ENCODE measurements at regions not wholly inside any gene's neighbourhood (a gene's known extent, or its start where the extent isn't known, plus 50 kb on each side); places are given as distances from the start of the nearest gene placed in this dataset.
"Not testable (repeated sequence)": the region's sequence is repeated elsewhere in the genome, so short reads cannot be mapped to it uniquely, and the experiment has no call there.

GRCh38 chr4:62431513-62432231 is 1231.5 kb downstream of the ADGRL3 start:
- not testable (repeated sequence) for H3K4me3 Mint-ChIP-seq
- CTCF ChIA-PET, result interaction anchor here (1.0 kb wide), 1 partner anchor 1090 kb away, joined by 3 read pairs; no protein-coding TSS in a partner anchor

GRCh38 chr4:62429297-62429696 is 1229.2 kb downstream of the ADGRL3 start:
- Mint-ChIP-seq H3K9me3 (peaks cover 8% of the 10 kb centered on the region), H3K27ac (no peak overlapping the region), H3K36me3 (ENCODE audit: low read depth) (no peaks in the 10 kb centered on the region), H3K27me3 (no peaks in the 10 kb centered on the region), H3K4me3 (no peak overlapping the region), H3K4me1 (no peaks in the 10 kb centered on the region)
- no peak for DNase-seq
- CTCF ChIA-PET, result no interaction called here
- POLR2A ChIA-PET, result no interaction called here

More at GRCh38 chr4:62431513-62432231, 1231.5 kb downstream of the ADGRL3 start:
- POLR2A ChIA-PET; H3K36me3 Mint-ChIP-seq (ENCODE audit: low read depth); H3K4me1 Mint-ChIP-seq; H3K27me3 Mint-ChIP-seq; H3K27ac Mint-ChIP-seq; DNase-seq: not testable (repeated sequence)
- peaks cover 20% of the 10 kb centered on the region for H3K9me3 Mint-ChIP-seq

DNA sequence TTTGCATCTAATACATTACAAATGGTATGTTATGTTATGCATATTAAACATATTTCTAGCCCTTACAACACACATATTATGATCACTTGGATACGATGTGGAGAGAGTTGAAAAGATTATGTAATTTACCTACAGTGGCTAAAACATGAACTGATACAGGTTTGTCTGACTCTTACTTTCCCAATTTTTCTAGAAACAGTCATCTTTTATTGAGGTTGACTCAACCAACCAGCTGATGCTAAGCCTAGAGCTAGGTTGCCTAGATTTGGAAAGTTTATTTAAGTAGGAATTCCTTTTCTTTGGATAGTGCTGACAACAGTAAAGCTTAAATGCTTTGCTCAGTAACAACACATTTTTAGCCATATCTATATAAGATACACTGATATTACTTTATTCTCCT is 1215.1 kb downstream of the ADGRL3 start:
- ChIA-PET CTCF (no interaction called here), POLR2A (no interaction called here)
- no peak overlapping the region for H3K4me3 Mint-ChIP-seq
- H3K27me3 Mint-ChIP-seq, result no peaks in the 10 kb centered on the region
- H3K9me3 Mint-ChIP-seq, result peaks cover 9% of the 10 kb centered on the region
- no peaks in the 10 kb centered on the region for H3K4me1 Mint-ChIP-seq
- no peak for DNase-seq
- no peaks in the 10 kb centered on the region for H3K36me3 Mint-ChIP-seq (ENCODE audit: low read depth)
- no peak overlapping the region for H3K27ac Mint-ChIP-seq

DNA sequence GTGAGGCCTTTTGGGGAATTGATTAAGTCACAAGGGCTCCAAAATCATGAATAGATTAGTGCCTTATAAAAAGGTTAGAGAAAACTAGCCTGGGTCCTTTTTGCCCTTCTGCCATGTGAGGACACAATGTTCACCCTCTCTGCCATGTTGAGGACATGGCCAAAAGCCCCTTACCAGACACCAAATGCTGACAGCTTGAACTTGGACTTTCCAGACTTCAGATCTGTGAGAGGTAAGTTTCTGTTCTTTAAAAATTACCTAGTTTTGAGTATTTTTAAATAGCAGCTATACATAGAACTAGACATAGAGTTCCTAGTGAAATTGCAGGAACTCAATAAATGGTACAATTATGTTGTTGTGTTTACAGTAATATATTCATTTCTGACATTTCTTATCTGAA is 1214.4 kb downstream of the ADGRL3 start:
- ChIA-PET CTCF (no interaction called here), POLR2A (no interaction called here)
- no peaks in the 10 kb centered on the region for H3K4me1 Mint-ChIP-seq
- H3K27me3 Mint-ChIP-seq, result no peaks in the 10 kb centered on the region
- peaks cover 7% of the 10 kb centered on the region for H3K9me3 Mint-ChIP-seq
- no peak for DNase-seq
- H3K36me3 Mint-ChIP-seq (ENCODE audit: low read depth), result no peaks in the 10 kb centered on the region
- H3K27ac Mint-ChIP-seq, result no peak overlapping the region
- H3K4me3 Mint-ChIP-seq, result no peak overlapping the region

- no peaks in the 10 kb centered on the region for H3K27me3 Mint-ChIP-seq
- ChIA-PET POLR2A (no interaction called here), CTCF (no interaction called here)
- H3K4me3 Mint-ChIP-seq, result no peak overlapping the region
- no peaks in the 10 kb centered on the region for H3K36me3 Mint-ChIP-seq (ENCODE audit: low read depth)
- H3K27ac Mint-ChIP-seq, result no peak overlapping the region
- peaks cover 3% of the 10 kb centered on the region for H3K9me3 Mint-ChIP-seq
- no peaks in the 10 kb centered on the region for H3K4me1 Mint-ChIP-seq
- DNase-seq, result no peak
Measured at GRCh38 chr4:62410371-62411003, 1210.4 kb downstream of the ADGRL3 start.

DNA sequence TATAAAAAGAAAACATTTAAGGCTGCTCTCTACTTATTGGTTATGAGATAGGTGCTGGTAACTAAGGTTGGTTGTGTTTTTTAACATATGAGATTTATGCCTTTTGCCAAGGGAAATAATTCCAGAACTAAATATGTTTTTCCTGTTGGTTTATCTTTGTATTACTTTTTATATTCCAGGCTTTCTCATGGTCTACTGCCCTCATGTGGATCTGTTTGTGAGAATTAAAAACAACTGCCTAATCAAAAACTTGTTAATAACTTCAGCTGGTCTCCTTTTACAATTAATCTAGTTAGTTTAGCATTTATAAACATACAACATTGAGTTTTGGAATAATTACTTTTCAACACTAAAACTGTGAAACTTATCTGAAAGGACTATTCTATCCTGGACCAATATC is 1208.3 kb downstream of the ADGRL3 start:
- POLR2A ChIA-PET, result no interaction called here
- H3K9me3 Mint-ChIP-seq, result peaks cover 3% of the 10 kb centered on the region
- no peak overlapping the region for H3K27ac Mint-ChIP-seq
- H3K4me3 Mint-ChIP-seq, result no peak overlapping the region
- CTCF ChIA-PET, result no interaction called here
- no peaks in the 10 kb centered on the region for H3K27me3 Mint-ChIP-seq
- H3K4me1 Mint-ChIP-seq, result no peaks in the 10 kb centered on the region
- DNase-seq, result no peak
- H3K36me3 Mint-ChIP-seq (ENCODE audit: low read depth), result no peaks in the 10 kb centered on the region

DNA sequence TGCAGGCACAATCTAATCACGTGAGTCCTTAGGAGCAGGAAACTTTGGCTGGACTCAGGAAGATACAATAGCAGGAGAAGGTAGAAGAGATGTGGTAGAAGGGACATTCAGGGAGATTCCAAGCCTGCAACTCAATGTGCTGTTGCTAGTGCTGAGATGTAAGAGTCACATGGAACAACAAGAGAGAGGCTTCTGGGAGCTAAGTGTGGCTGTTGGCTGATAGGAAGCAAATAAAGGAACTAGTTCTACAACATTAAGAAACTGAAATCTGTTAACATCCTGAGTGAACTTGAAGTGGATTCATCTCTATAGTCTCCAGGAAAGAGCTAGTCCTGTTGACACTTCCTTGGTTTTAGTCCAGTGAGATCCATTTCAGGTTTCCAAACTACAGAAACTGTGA is 1207.4 kb downstream of the ADGRL3 start:
- Mint-ChIP-seq H3K27me3 (no peaks in the 10 kb centered on the region), H3K36me3 (ENCODE audit: low read depth) (no peaks in the 10 kb centered on the region), H3K4me1 (no peaks in the 10 kb centered on the region), H3K4me3 (no peak overlapping the region), H3K9me3 (peaks cover 3% of the 10 kb centered on the region), H3K27ac (no peak overlapping the region)
- POLR2A ChIA-PET, result no interaction called here
- DNase-seq, result no peak
- CTCF ChIA-PET, result no interaction called here

DNA sequence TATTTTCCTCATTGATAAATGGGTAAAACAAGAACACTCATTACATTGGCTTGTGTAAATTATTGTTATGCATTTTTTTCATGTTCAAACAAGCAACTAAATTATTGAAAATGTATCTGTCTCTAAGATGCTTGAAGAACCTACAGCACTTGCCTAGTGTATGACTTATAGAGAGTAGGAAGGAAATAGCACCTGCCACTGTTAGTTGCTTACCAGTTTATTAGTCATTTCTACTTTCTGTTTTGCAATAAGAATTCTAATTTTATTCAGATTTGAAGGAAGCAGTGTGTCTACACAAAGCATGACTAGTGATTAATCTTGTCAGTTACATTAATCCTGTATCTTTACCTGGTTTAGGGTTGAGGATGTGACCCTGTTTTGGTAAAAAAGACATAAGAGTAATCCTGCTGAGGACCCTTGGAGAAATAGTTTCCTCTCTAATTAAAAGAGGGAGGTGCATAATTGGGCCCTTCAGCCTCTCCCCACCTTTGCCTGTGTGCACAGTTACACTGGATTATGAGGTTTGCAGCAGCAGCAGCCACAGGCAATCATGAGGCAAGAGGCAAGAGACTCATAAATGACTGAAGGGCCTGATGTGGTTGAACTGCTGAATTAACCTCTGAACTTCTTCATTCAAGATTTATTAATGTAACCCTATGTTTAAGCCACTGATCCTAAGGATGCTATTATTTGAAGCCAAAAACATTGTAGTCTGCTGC is 1202.1 kb downstream of the ADGRL3 start:
- ChIA-PET POLR2A (no interaction called here), CTCF (no interaction called here)
- Mint-ChIP-seq H3K36me3 (ENCODE audit: low read depth) (no peaks in the 10 kb centered on the region), H3K9me3 (peaks cover 3% of the 10 kb centered on the region), H3K27me3 (no peaks in the 10 kb centered on the region), H3K4me3 (no peak overlapping the region), H3K4me1 (no peaks in the 10 kb centered on the region), H3K27ac (no peak overlapping the region)
- DNase-seq, result no peak

- H3K4me3 Mint-ChIP-seq, result no peak overlapping the region
- H3K9me3 Mint-ChIP-seq, result no peaks in the 10 kb centered on the region
- no peaks in the 10 kb centered on the region for H3K27me3 Mint-ChIP-seq
- no peak overlapping the region for H3K27ac Mint-ChIP-seq
- H3K36me3 Mint-ChIP-seq (ENCODE audit: low read depth), result no peaks in the 10 kb centered on the region
- no peaks in the 10 kb centered on the region for H3K4me1 Mint-ChIP-seq
- ChIA-PET CTCF (no interaction called here), POLR2A (no interaction called here)
- no peak for DNase-seq
Measured at GRCh38 chr4:62399242-62399641, 1199.1 kb downstream of the ADGRL3 start.

DNA sequence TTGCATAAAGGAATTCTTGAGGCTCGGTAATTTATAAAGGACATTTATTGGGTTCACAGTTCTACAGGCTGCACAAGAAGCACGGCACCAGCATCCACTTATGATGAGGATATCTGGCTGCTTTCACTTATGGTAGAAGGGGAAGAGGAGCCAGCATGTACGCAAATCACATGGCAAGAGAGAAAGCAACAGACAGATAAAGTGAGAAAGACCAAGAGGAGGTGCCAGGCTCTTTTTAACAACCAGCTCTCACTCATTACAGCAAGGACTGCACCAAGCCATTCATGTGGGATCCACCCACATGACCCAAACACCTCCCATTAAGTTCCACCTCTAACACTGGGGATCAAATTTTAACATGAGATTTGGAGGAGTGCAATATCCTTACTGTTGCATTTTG is 1198.2 kb downstream of the ADGRL3 start:
- H3K27ac Mint-ChIP-seq, result no peak overlapping the region
- H3K9me3 Mint-ChIP-seq, result peaks cover 6% of the 10 kb centered on the region
- no peak for DNase-seq
- ChIA-PET POLR2A (no interaction called here), CTCF (no interaction called here)
- no peaks in the 10 kb centered on the region for H3K27me3 Mint-ChIP-seq
- H3K4me3 Mint-ChIP-seq, result no peak overlapping the region
- H3K36me3 Mint-ChIP-seq (ENCODE audit: low read depth), result no peaks in the 10 kb centered on the region
- H3K4me1 Mint-ChIP-seq, result no peaks in the 10 kb centered on the region

DNA sequence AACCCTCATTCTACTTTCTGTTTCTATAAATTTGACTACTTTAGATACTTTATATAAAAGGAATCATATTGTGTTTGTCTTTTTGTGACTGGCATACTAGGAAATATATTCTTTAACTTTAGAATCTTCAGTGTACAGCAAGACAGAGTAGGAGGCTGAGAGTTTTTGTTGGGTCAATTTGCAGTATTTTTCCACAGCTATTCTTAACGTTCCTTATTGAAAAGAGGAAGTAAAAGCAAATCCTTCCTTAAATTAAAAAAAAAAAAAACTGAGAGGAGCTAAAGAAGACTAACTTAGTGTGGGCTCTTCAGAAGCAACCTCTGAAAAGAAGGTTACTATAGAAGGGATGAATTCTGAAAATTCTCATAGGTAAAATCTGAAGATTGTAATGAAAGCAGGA is 1194.6 kb downstream of the ADGRL3 start:
- Mint-ChIP-seq H3K9me3 (peaks cover 8% of the 10 kb centered on the region), H3K27ac (no peak overlapping the region), H3K4me1 (no peaks in the 10 kb centered on the region), H3K4me3 (no peak overlapping the region), H3K27me3 (no peaks in the 10 kb centered on the region), H3K36me3 (ENCODE audit: low read depth) (no peaks in the 10 kb centered on the region)
- ChIA-PET CTCF (no interaction called here), POLR2A (no interaction called here)
- no peak for DNase-seq

- H3K4me3 Mint-ChIP-seq, result no peak overlapping the region
- H3K27me3 Mint-ChIP-seq, result no peaks in the 10 kb centered on the region
- POLR2A ChIA-PET, result no interaction called here
- CTCF ChIA-PET, result no interaction called here
- H3K27ac Mint-ChIP-seq, result no peak overlapping the region
- H3K9me3 Mint-ChIP-seq, result peaks cover 6% of the 10 kb centered on the region
- no peaks in the 10 kb centered on the region for H3K4me1 Mint-ChIP-seq
- no peak for DNase-seq
- H3K36me3 Mint-ChIP-seq (ENCODE audit: low read depth), result no peaks in the 10 kb centered on the region
Measured at GRCh38 chr4:62387808-62388207, 1187.7 kb downstream of the ADGRL3 start.

GRCh38 chr4:62377700-62378099 is 1177.6 kb downstream of the ADGRL3 start:
- CTCF ChIA-PET, result no interaction called here

GRCh38 chr4:62377245-62377644 is 1177.1 kb downstream of the ADGRL3 start:
- no peak overlapping the region for H3K4me3 Mint-ChIP-seq
- H3K36me3 Mint-ChIP-seq (ENCODE audit: low read depth), result no peaks in the 10 kb centered on the region
- CTCF ChIA-PET, result no interaction called here
- H3K27ac Mint-ChIP-seq, result no peak overlapping the region
- no peaks in the 10 kb centered on the region for H3K9me3 Mint-ChIP-seq
- DNase-seq, result no peak
- no peaks in the 10 kb centered on the region for H3K4me1 Mint-ChIP-seq
- H3K27me3 Mint-ChIP-seq, result no peaks in the 10 kb centered on the region
- POLR2A ChIA-PET, result no interaction called here

More at GRCh38 chr4:62377700-62378099, 1177.6 kb downstream of the ADGRL3 start:
- POLR2A ChIA-PET, result no interaction called here
- Mint-ChIP-seq H3K4me3 (no peak overlapping the region), H3K9me3 (no peaks in the 10 kb centered on the region), H3K27ac (no peak overlapping the region), H3K27me3 (no peaks in the 10 kb centered on the region), H3K36me3 (ENCODE audit: low read depth) (no peaks in the 10 kb centered on the region), H3K4me1 (no peaks in the 10 kb centered on the region)
- DNase-seq, result no peak

Measured in activated CD4-positive, alpha-beta T cell treated with anti-CD3 and anti-CD28 coated beads, Interleukin-2, amount 10 ng/mL, durations not matched to agents 7 days and 5 days (primary cell).